HG02852 (cell line): ENCODE measurements at regions not wholly inside any gene's neighbourhood (a gene's known extent, or its start where the extent isn't known, plus 50 kb on each side); places are given as distances from the start of the nearest gene placed in this dataset.
"Not testable (repeated sequence)": the region's sequence is repeated elsewhere in the genome, so short reads cannot be mapped to it uniquely, and the experiment has no call there.

Experiments
- ATAC-seq: cut with Tn5 transposase; IDR thresholded peaks from one replicate; pipeline ENCODE4 v1.9.1; 2021; ENCODE audit warnings: mild to moderate bottlenecking, moderate library complexity; ENCODE audit not compliant: unreplicated experiment

DNA sequence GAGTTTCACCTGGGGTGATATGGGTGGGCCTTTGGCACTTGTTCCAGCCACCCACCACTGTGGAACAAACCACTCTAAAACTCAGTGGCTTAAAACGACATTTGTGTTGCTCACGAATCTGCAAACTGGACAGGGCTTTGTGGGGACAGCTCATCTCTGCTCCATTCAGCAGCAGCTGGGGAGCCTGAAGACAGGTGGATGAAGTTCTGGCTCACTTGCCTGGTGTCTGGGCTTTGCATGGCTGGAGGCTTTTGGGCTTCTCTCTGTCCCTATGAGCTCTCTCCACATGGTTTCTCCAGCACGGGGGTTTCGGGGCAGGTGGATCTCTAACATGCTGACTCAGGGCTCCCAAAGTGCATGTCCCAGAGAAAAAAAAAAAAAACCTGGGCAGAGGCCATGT, 93.0 kb upstream of the GLI2 start:
- ATAC-seq: no peak

DNA sequence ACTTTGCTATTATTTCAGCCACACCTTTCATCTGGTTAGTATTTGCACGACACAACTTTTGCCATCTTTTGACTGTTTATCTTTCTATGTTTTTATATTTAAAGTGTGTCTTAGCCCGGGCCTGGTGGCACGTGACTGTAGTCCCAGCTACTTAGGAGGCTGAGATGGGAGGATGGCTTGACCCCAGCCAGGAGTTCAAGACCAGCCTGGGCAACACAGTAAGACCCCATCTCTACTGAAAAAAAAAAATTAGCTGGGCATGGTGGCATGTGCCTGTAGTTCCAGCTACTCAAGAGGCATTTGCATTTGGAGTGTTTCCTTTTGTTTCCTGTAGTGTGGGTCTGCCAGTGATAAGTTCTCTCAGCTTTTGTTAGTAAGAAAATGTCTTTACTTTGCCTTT, 88.7 kb upstream of the GLI2 start:
- ATAC-seq: no peak

DNA sequence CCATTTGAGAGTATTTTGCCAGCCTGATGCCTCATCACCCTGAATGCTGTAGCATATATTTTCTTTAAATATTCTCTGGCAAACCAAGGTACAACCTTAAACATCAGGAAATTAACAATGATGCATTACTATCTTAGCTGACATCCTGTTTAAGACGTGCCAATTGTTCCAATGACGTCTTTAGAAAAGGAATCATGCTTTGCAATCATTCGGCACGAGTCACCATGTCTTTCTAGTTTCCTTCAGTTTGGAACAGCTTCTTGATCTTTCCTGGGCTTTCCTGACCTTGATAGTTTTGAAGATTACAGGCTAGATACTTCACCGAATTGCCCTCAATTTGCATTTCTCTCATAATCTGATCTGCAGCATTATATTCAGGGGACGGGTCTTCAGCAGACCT, 88.2 kb upstream of the GLI2 start:
- ATAC-seq: no peak

DNA sequence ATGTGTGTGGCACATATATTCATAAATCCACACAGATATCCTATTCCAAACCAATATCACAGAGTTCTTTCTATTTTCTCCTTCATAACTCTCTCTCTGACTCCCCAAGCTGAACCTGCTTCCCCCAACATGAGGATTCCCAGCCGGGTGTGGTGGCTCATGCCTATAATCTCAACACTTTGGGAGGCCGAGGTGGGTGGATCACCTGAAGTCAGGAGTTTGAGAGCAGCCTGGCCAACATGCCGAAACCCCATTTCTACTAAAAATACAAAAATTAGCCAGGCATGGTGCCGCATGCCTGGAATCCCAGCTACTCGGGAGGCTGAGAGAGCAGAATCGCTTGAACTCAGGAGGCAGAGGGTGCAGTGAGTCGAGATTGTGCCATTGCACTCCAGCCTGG, 86.3 kb upstream of the GLI2 start:
- not testable (repeated sequence) for ATAC-seq

DNA sequence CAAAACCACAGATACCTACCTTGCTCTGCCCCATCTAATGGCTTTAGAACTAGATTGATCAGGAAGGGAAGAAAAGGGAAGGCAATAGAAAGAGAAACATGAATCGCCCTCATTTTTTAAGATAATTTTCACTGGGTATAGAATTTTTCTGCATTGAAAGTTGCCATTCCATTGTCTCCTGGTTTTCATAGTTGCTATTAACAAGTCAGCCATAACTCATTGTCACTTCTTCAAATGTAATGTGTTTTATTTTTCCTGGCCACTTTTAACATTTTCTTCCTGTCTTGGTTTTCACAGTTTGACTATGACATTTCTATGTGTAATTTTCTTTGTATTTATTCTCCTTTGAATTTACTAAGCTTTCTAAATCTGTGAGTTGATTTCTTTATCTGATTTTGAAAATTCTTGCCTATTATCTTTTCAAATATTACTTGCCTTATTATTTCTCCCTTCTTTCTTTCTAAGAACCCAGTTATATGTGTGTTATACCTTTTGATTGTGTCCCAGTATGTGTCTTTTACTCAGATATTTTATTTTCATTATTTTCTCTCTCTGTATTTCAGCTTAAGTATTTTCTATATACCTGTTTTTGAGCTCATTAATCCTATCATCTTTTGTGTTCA, 85.5 kb upstream of the GLI2 start:
- ATAC-seq: no peak

DNA sequence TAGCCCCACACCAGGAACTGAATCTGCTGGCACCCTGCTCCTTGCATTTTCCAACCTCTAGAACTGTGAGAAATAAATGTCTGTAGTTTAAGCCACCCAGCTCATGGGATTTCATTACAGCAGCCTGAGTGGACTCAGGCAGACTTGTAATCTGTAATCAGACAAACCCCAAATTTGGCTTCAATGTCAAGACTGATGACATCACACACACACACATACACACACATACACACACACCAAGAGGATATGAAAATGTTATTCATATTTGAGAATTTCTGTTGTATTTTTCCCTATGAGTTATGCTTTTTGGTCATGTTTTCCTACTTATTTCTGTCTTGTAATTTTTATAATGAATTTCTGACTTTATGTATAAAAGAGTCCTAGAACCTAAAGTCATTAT, 83.8 kb upstream of the GLI2 start:
- no peak for ATAC-seq

DNA sequence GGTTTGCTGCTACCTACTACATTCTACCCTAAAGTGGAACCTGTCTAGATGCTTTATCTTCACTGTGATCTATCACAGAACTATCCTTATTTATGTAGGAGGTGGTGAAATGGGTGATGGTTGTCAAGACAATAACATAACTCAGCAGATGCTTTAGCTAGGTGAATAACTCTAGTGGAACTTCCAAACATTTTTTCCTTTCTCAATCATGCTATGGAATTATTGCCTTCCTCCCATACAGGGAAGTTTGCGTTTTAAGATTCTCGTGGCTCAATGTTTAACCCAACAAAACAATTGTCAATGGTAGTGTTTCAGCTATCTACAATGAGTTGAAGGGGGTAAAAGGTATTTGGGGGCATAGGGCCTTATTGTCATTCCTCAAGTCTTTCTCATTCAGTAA, 82.6 kb upstream of the GLI2 start:
- ATAC-seq: no peak

DNA sequence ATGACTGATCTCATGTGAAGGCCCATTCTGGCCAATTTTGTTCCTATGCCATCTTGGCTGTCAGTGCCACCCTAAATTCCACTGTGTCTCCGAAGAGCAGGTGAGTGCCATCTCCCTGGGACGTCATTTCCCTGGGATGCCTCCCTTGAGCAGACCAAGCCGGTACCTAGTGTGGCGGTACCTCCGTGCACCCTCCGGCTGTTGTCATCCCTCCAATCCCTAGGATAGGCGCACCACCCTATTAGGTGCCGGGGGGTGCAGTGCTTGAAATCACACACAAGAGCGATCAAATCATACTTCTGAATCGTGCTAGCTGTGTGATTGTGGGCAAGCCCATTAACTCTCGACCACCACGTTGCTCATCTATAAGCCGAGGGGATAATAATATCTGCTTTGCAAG, 81.8 kb upstream of the GLI2 start:
- no peak for ATAC-seq

DNA sequence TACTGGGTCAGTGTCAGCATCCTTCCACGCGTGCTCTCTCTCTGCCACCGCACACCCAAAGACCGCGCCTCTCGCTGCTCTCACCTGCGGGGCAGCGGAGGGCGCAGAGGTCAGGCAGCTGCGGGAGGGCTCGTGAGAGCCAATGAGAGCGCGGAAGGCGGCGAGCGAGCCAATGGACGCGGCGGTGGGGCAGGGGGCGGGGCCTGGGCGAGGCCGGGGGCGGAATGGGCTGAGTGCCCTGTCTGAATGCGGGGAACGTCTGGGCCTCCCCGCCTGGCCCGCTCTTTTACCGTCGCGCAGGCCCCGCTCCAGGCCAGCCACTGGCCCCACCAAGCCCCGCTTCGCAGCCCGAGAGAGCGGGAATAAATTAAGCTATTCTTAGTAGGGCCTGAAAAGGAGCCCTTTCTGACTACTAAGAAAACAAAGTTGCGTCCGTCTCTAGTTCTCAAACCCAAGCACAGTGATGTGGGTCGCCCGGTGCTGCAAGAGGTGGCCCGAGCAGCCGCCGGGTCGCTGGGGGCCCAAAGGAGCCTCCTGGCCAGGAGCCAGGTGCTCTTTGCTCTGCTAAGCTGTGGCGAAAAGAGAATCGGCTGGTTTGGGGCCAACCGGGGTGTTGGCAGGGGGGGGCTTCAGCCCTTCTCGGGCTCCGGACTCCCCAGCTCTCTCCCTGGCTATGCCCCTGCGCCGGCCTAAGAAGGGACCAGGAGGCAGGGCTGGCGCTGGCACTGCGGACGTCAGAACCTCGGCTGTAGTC, 81.1 kb upstream of the GLI2 start:
- ATAC-seq: no peak

DNA sequence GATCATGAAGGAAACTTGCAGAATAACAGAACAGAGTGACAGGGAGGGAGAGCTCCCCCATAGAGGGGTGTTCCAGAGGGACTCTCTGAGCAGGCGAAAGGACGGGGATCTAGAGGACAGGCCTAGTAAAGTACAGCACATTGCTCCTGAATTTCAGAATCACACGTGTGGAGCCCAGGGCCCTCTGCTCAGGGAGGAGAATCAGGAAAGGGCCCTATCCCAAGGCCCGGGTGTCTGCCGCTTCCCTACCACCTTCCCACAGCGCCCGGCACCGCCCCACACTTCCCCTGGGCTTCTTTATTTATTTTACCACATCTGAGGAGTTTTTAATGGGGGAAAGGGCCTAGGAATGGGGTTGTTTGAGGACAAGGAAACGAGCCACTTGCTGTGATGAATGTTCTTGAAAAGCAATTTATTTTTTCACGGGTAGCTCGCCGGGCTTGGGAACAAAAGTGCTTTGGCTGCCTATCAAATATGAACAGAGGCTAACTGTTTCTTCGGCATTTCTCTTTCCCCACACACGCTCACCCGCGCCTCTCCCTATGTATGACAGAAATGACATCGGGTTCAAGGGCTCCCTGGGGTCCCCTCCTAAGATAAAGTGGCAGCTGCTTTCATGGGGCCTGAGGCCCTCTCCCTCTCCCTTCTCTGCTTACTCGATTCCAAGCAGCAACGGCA, 79.3 kb upstream of the GLI2 start:
- no peak for ATAC-seq

DNA sequence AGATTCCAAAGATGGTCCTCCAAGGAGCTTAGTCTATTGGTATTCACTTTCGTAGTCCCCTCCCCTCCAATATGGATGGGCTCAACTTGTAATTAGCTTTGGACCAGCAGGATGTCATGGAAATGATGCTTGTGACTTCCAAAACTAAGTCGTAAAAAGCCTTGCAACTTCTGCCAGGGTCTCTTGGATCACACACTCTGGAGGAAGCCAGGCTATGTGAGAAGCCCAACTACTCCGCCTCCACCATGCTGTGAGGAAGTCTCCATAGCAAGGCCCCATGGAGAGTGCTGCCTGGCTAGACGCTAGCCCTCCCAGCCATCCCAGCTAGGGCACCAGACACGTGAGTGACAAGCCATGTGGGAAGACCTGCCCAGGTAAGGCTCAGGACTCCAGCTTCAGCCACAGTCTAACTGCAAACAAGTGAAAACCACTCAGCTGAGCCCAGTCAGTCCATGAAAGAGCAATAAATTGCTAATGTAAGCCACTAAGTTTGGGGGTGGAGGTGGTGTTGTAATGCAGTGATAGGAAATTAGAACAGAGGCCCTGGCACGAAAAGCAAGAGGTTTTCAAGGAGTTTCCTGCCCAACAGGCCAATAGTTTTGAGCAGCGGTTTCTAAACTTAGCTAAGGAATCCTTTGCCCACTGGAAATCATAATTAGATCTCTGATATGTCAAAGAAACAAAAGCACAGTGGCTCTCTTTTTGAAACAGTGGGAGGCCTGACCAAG, 77.5 kb upstream of the GLI2 start:
- no peak for ATAC-seq

DNA sequence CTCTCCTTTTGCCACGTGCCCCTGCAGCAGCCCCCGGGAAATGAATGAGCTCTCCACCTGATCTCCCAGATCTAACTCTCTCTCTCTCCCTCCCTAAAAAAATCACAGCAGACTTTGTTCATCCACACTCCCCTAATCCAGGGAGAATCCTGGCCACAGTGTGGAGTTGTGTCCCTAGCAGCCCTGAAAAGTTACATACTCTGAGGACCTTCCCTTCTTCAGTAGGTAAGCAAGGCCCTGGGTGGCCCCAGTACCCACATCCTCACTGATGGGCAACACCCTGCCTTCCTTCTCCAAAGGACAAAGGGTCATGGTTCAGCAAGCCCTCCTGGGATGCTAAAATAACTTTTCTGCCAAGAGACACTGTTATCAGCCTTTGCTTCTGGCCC, 76.9 kb upstream of the GLI2 start:
- ATAC-seq: no peak

DNA sequence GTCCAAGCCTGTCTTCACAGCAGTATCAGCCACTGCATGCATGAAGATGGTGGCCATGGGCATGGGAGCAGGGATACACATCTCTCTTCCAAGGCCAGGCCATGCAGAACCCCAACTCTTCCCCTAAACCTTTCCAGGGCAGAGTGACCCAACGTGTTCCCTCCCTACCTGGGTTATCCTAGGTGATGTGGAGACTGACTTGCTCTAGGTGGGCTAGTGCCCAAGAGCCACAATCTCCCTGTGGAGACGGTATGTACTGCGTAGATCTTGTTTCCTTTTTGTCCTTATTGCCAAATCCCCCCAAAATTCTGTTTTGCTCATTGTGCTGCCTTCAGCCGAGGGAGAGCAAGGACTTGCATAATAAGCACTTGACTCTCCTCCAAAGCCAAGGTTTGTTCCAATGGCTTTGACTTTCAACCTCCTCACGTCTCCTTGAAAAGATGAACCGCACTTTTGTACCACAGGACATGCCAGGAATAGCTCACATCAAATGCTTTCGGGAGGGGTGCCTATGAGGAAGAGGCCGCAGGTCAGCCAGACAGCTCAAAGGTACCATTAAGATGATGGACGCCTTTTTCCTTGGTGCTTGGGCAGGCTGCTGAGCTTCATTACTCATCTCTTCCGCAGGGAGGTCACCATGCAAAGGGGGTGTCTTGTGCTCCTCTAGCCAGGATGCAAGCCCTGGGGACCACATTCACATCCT, 76.2 kb upstream of the GLI2 start:
- ATAC-seq: no peak

DNA sequence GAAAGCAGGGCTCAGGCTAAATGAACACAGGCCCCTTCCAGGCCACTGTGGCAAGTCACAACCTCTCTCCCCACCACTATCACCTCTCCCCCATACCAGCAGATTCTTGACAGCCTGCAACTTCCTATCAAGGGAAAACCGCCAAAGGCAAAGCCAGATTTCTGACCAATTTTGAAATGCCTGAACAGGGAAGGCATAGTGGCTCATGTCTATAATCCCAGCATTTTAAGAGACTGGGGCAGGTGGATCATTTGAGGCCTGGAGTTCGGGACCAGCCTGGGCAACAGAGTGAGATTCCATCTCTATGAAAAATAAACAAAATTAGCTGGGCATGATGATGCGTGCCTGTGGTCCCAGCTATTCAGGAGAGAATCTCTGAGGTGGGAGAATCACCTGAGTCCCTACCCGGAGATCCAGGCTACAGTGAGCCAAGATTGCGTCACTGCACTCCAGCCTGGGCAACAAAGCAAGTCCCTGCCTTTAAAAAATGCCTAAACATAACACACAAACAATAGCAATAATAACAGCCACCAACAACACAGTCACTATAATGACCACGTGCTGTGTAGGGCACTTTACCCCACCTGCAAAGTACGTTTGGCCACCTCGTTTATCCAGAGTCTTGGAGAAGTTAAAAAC, 75.5 kb upstream of the GLI2 start:
- no peak for ATAC-seq

DNA sequence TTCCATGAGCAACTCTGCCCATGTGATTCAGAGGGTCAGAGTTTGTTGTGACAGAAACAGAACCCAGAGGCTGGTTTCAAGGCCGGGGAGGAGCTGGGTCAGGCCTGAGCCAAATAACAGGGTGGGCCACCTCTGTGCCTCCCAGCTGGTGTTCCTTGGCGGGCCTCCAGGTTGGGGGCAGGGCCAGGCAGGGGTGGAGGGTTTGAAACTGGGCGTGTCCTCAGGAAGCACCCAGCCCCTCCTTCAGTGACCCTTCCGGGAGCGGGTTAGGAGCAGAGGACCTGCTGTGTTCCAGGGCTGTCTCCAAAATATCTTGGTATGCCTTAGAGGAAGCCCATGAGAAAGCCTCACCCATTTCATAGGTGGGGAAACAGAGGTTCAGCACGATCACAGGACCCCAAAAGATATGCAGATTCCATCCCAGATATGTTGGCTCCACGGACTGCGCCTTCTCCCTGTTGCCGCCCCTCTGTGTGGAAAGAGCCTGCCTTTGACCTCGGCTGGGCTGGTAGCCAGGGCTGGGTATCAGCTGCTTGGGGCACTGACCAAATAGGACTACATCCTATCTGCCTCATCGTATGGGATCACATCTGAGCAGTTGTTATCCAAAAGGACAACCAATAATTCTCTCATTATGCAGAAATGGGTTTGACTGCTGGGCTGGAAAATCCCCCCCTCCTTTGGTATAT, 74.8 kb upstream of the GLI2 start:
- no peak for ATAC-seq

DNA sequence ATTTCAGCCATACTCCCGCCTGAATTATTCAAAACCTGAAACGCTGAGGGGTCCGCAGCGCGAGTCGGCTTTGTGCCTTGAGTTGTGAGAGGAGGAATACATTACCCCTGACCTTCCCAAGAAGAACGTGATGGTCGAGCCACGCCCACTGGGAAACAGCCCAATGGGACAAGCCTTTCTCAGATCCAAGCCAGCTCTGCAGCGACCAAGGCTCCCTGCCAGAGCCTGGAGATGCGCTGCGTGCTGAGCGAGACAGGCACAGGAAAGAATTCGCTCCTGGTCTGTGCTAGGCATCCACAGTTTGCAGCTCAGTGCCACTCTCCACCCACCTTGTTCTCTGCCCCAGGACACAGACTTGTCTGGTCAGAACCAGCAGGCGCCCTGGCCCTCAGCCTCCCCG, 74.1 kb upstream of the GLI2 start:
- ATAC-seq: no peak

DNA sequence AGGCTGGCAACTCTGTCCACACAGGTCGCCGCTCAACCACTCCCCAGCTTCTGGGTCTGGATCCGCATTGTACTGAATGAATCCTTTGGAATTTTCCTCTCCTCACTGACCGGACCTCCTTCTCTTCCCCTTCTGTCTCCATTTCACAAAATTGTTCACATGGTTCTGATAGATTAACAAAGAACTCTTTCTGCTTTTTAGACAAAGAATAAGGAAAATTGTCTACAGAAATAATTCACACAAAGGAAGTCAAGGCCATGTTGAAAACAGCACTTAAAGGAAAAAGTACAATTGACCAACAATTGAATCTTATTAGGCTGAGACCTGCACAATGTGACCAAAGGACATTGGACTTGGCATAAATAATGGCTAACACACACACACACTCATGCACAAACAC, 73.6 kb upstream of the GLI2 start:
- no peak for ATAC-seq

DNA sequence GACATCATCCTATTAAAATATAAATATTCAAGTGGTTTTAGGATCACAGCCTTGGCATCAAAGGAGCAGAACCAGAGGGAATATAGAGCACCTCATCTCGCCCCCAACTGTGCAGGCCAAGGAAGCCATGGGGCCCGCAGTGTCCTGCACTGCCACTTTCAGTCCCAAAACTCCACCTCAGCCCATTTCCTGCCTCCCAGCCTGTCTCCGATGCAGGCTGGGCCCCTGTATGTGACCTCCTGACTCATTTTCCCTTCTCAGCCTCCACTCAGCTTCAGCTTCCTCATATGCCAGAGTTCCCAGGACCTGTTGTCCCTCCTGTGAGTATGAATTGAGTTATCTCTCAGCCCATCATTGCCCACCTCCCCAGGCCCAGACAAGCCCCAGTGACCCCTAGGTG, 72.9 kb upstream of the GLI2 start:
- no peak for ATAC-seq

DNA sequence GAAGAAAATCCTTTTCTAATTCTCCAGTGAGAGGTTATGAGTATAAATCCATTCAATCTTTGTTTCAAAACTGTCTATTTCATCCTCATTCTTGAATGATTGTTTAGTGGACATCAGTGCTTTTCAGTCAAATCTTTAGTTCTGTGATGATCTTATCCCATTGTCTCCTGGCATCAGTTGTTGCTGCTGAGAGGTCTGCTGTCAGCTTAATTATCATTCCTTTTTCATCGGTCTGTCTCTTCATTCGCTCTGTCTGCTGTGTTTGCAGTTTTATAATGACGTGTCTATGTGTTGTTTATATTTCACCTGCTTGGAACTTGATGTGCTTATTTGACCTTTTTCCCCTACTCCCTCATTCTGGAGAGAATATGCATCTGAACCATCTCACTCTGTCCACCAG, 69.2 kb upstream of the GLI2 start:
- ATAC-seq: no peak

DNA sequence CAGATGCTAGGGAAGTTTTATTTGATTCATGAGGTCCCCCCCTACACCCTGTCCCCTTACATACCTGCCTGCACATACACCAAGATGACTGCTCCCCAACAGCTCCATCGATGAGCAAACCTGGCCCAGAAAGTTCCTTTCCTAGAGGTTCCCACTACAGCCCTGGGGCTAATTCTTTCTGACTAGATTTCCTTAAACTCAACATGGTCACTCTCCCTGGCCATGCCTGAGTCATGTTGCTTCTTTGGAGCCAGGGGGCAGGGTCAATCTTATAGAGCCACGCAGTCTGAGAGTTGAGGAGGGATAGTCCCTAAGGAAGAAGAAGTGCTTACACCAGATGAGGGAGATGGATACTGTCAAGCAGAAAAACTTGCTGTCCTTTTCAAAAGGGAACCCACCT, 67.7 kb upstream of the GLI2 start:
- ATAC-seq: no peak
